Activated T-cell treated with anti-CD3 and anti-CD28 coated beads, Interleukin-2, amount 50 U/mL, for 72 hours (primary cell): ENCODE measurements at regions not wholly inside any gene's neighbourhood (a gene's known extent, or its start where the extent isn't known, plus 50 kb on each side); places are given as distances from the start of the nearest gene placed in this dataset.
A peak's percentile ranks its signal among the peaks of the same experiment; 100 is the strongest.
"Not testable (repeated sequence)": the region's sequence is repeated elsewhere in the genome, so short reads cannot be mapped to it uniquely, and the experiment has no call there.

Experiments
- ATAC-seq, 2 donors: fragments of 150-1000 bp; cut with Tn5 transposase; replicated peaks in 1 of 2; 2 replicates each; pipeline ENCODE4 v1.10.0; 2021; ENCODE audit warnings: moderate library complexity in 2 of 2, mild to moderate bottlenecking in 1 of 2
- DNase-seq, 2 donors: peaks; one replicate each; pipeline ENCODE4 v3.0.0; 2021 to 2022; ENCODE audit warnings: mixed read lengths in 1 of 2
- H3K27ac Mint-ChIP-seq: one replicate; pipeline ENCODE4 v1.8.0; 2022; ENCODE audit warnings: mild to moderate bottlenecking, moderate library complexity, mixed read lengths
- H3K27me3 Mint-ChIP-seq: one replicate; pipeline ENCODE4 v1.8.0; 2022; ENCODE audit warnings: low read depth, mixed read lengths
- H3K36me3 Mint-ChIP-seq, 2 donors: one replicate each; pipeline ENCODE4 v1.8.0; 2022; ENCODE audit warnings: mixed read lengths in 2 of 2, mild to moderate bottlenecking in 1 of 2; ENCODE audit not compliant: insufficient read depth in 2 of 2
- H3K4me1 Mint-ChIP-seq: one replicate; pipeline ENCODE4 v1.8.0; 2022; ENCODE audit warnings: low read depth, mixed read lengths
- H3K4me3 Mint-ChIP-seq, 2 donors: one replicate each; pipeline ENCODE4 v1.8.0; 2022; ENCODE audit warnings: mild to moderate bottlenecking in 2 of 2, mixed read lengths in 2 of 2, moderate library complexity in 2 of 2
- H3K9me3 Mint-ChIP-seq, 2 donors: one replicate each; pipeline ENCODE4 v1.8.0; 2022; ENCODE audit warnings: mixed read lengths in 2 of 2

GRCh38 chr16:80100846-80101451 is 439.8 kb upstream of the DYNLRB2 start:
- Mint-ChIP-seq H3K4me3 (no peak overlapping the region), H3K9me3 (peaks cover 8 to 13% of the 10 kb centered on the region in 2 donors), H3K27ac (no peak overlapping the region), H3K36me3 (peaks cover 1 to 2% of the 10 kb centered on the region in 2 donors), H3K4me1 (no peaks in the 10 kb centered on the region), H3K27me3 (peaks cover 27% of the 10 kb centered on the region)
- DNase-seq = no peak
- no peak for ATAC-seq

- ATAC-seq = no peak
- no peak overlapping the region for H3K4me3 Mint-ChIP-seq
- no peak for DNase-seq
- H3K27ac Mint-ChIP-seq = no peak overlapping the region
- peaks cover 1 to 2% of the 10 kb centered on the region in 2 donors for H3K36me3 Mint-ChIP-seq
- H3K27me3 Mint-ChIP-seq = peaks cover 27% of the 10 kb centered on the region
- no peaks in the 10 kb centered on the region for H3K4me1 Mint-ChIP-seq
- peaks cover 8 to 13% of the 10 kb centered on the region in 2 donors for H3K9me3 Mint-ChIP-seq
These were observed 440.6 kb upstream of the DYNLRB2 start for GRCh38 chr16:80100186-80100585.

GRCh38 chr16:80097098-80097497 is 443.7 kb upstream of the DYNLRB2 start:
- Mint-ChIP-seq H3K36me3 (peaks cover 1 to 2% of the 10 kb centered on the region in 2 donors), H3K27me3 (peaks cover 12% of the 10 kb centered on the region), H3K27ac (no peak overlapping the region), H3K4me3 (no peak overlapping the region), H3K4me1 (no peaks in the 10 kb centered on the region), H3K9me3 (peaks cover 8 to 11% of the 10 kb centered on the region in 2 donors)
- DNase-seq (no peak), ATAC-seq (no peak)

GRCh38 chr16:80092681-80093080 is 448.1 kb upstream of the DYNLRB2 start:
- Mint-ChIP-seq H3K9me3 (peaks cover 4% of the 10 kb centered on the region in 2 donors), H3K4me1 (no peaks in the 10 kb centered on the region), H3K27me3 (peaks cover 6% of the 10 kb centered on the region), H3K27ac (no peak overlapping the region), H3K36me3 (peaks cover 1 to 2% of the 10 kb centered on the region in 2 donors), H3K4me3 (no peak overlapping the region)
- no peak for ATAC-seq
- no peak for DNase-seq

- H3K4me3 Mint-ChIP-seq, DNase-seq, H3K4me1 Mint-ChIP-seq, H3K36me3 Mint-ChIP-seq, H3K9me3 Mint-ChIP-seq, ATAC-seq, H3K27ac Mint-ChIP-seq, H3K27me3 Mint-ChIP-seq: not testable (repeated sequence)
These were observed 449.3 kb upstream of the DYNLRB2 start for GRCh38 chr16:80091453-80091852.

- H3K4me3 Mint-ChIP-seq = no peak overlapping the region
- no peaks in the 10 kb centered on the region for H3K4me1 Mint-ChIP-seq
- no peak overlapping the region for H3K27ac Mint-ChIP-seq
- DNase-seq (no peak), ATAC-seq (no peak)
- H3K36me3 Mint-ChIP-seq = no peaks in the 10 kb centered on the region
- no peaks in the 10 kb centered on the region for H3K9me3 Mint-ChIP-seq
- no peaks in the 10 kb centered on the region for H3K27me3 Mint-ChIP-seq
These were observed 455.2 kb upstream of the DYNLRB2 start for GRCh38 chr16:80085606-80086005.

GRCh38 chr16:80084614-80085013 is 456.2 kb upstream of the DYNLRB2 start:
- no peak overlapping the region for H3K27ac Mint-ChIP-seq
- no peaks in the 10 kb centered on the region for H3K36me3 Mint-ChIP-seq
- peak; percentile 8 to 15 for DNase-seq
- no peaks in the 10 kb centered on the region for H3K4me1 Mint-ChIP-seq
- no peaks in the 10 kb centered on the region for H3K27me3 Mint-ChIP-seq
- no peak overlapping the region for H3K4me3 Mint-ChIP-seq
- H3K9me3 Mint-ChIP-seq = no peaks in the 10 kb centered on the region
- ATAC-seq = peak in 1 of 2 donors; percentile 61

- no peak for DNase-seq
- Mint-ChIP-seq H3K36me3 (no peaks in the 10 kb centered on the region), H3K4me1 (no peaks in the 10 kb centered on the region), H3K27me3 (no peaks in the 10 kb centered on the region), H3K4me3 (no peak overlapping the region), H3K27ac (no peak overlapping the region), H3K9me3 (no peaks in the 10 kb centered on the region)
- no peak for ATAC-seq
These were observed 456.6 kb upstream of the DYNLRB2 start for GRCh38 chr16:80084163-80084562.

GRCh38 chr16:80082906-80083305 is 457.9 kb upstream of the DYNLRB2 start:
- Mint-ChIP-seq H3K27me3 (no peaks in the 10 kb centered on the region), H3K9me3 (no peaks in the 10 kb centered on the region), H3K36me3 (no peaks in the 10 kb centered on the region), H3K27ac (no peak overlapping the region), H3K4me3 (no peak overlapping the region), H3K4me1 (no peaks in the 10 kb centered on the region)
- no peak for ATAC-seq
- no peak for DNase-seq

- ATAC-seq (no peak), DNase-seq (no peak)
- Mint-ChIP-seq H3K27me3 (no peaks in the 10 kb centered on the region), H3K27ac (no peak overlapping the region), H3K9me3 (no peaks in the 10 kb centered on the region), H3K36me3 (no peaks in the 10 kb centered on the region), H3K4me3 (no peak overlapping the region), H3K4me1 (no peaks in the 10 kb centered on the region)
These were observed 458.9 kb upstream of the DYNLRB2 start for GRCh38 chr16:80081846-80082245.

- H3K27me3 Mint-ChIP-seq = no peaks in the 10 kb centered on the region
- H3K9me3 Mint-ChIP-seq = no peaks in the 10 kb centered on the region
- DNase-seq (no peak), ATAC-seq (no peak)
- H3K4me3 Mint-ChIP-seq = no peak overlapping the region
- H3K27ac Mint-ChIP-seq = no peak overlapping the region
- no peaks in the 10 kb centered on the region for H3K4me1 Mint-ChIP-seq
- no peaks in the 10 kb centered on the region for H3K36me3 Mint-ChIP-seq
These were observed 460.4 kb upstream of the DYNLRB2 start for GRCh38 chr16:80080287-80080851.

GRCh38 chr16:80079072-80079471 is 461.7 kb upstream of the DYNLRB2 start:
- Mint-ChIP-seq H3K9me3 (no peaks in the 10 kb centered on the region), H3K4me1 (no peaks in the 10 kb centered on the region), H3K36me3 (no peaks in the 10 kb centered on the region), H3K27me3 (no peaks in the 10 kb centered on the region), H3K4me3 (no peak overlapping the region), H3K27ac (no peak overlapping the region)
- DNase-seq (no peak), ATAC-seq (no peak)

GRCh38 chr16:80077696-80078095 is 463.1 kb upstream of the DYNLRB2 start:
- no peaks in the 10 kb centered on the region for H3K27me3 Mint-ChIP-seq
- H3K4me3 Mint-ChIP-seq = no peak overlapping the region
- no peak for ATAC-seq
- H3K9me3 Mint-ChIP-seq = no peaks in the 10 kb centered on the region
- H3K36me3 Mint-ChIP-seq = no peaks in the 10 kb centered on the region
- no peak for DNase-seq
- H3K4me1 Mint-ChIP-seq = no peaks in the 10 kb centered on the region
- no peak overlapping the region for H3K27ac Mint-ChIP-seq

- no peak for DNase-seq
- H3K4me1 Mint-ChIP-seq = no peaks in the 10 kb centered on the region
- no peak overlapping the region for H3K4me3 Mint-ChIP-seq
- no peaks in the 10 kb centered on the region for H3K36me3 Mint-ChIP-seq
- no peaks in the 10 kb centered on the region for H3K9me3 Mint-ChIP-seq
- ATAC-seq = no peak
- H3K27me3 Mint-ChIP-seq = no peaks in the 10 kb centered on the region
- H3K27ac Mint-ChIP-seq = no peak overlapping the region
These were observed 466.5 kb upstream of the DYNLRB2 start for GRCh38 chr16:80074329-80074728.
